ENCODE measurements at regions not wholly inside any gene's neighbourhood (a gene's known extent, or its start where the extent isn't known, plus 50 kb on each side); places are given as distances from the start of the nearest gene placed in this dataset.

DNA sequence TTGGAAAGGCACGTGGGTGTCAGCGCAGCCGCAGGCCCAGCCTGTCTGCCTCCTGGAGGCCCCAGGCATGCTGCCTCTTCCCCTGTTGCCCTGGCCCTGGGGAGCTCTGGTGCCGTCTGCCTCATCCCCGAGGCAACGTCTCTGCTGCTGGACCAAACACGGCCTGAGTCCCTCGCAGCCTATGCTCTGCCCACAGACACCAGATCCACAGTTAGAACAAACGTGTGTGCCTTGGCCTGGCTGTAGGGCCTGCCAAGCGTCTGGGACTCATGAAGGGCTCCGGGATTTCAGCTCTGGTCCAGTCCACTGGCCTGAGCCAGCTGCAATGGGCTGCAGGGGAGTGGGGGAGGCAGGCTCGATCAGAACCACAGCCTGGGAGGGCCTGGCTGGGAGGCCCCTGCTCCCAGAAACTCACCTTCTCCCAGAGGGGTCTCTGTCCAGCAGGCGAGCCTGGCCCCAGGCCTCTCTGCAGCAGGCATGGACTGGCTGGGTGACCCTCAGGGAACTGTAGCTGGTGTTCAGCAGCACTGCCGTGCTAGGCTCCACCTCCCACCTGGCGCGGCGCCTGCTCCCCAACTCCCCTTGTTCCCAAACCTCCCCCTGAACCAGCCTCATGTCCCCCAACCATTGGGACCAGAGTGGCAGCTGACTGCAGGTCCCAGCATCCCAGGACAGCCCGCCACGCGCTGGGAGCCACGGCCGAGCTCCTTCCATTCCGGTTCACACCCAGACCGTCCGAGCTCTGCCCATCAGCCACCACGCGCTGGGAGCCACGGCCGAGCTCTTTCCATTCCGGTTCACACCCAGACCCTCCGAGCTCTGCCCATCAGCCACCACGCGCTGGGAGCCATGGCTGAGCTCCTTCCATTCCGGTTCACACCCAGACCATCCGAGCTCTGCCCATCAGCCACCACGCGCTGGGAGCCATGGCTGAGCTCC, 197.0 kb downstream of the DLL1 start:
- TF ChIP-seq, protein P1, sequence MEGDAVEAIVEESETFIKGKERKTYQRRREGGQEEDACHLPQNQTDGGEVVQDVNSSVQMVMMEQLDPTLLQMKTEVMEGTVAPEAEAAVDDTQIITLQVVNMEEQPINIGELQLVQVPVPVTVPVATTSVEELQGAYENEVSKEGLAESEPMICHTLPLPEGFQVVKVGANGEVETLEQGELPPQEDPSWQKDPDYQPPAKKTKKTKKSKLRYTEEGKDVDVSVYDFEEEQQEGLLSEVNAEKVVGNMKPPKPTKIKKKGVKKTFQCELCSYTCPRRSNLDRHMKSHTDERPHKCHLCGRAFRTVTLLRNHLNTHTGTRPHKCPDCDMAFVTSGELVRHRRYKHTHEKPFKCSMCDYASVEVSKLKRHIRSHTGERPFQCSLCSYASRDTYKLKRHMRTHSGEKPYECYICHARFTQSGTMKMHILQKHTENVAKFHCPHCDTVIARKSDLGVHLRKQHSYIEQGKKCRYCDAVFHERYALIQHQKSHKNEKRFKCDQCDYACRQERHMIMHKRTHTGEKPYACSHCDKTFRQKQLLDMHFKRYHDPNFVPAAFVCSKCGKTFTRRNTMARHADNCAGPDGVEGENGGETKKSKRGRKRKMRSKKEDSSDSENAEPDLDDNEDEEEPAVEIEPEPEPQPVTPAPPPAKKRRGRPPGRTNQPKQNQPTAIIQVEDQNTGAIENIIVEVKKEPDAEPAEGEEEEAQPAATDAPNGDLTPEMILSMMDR (conservative IDR thresholded peaks at IDR 0.05), result no peak
- no peak for TF ChIP-seq ZFX (IDR thresholded peaks at IDR 0.05)

All from C4-2B (cell line).